OCI-LY7 (cell line): ENCODE measurements at regions not wholly inside any gene's neighbourhood (a gene's known extent, or its start where the extent isn't known, plus 50 kb on each side); places are given as distances from the start of the nearest gene placed in this dataset.

Experiments
- BruUV-seq: library from RNA; stranded (reverse); fragments of 400-500 nt; replicated peaks from 2 replicates; lab custom pipeline; 2021; lab: Mats Ljungman, UMichigan
- CTCF ChIA-PET: fragments of 300-600 bp; sonication (Branson Sonifier 250); formaldehyde crosslinking; loops from one replicate; lab custom pipeline; 2022; ENCODE audit warnings: antibody characterized with exemption; ENCODE audit not compliant: unreplicated experiment; lab: Charles Lee
- POLR2A ChIA-PET: fragments of 300-600 bp; sonication (Branson Sonifier 250); formaldehyde crosslinking; loops from one replicate; lab custom pipeline; 2022; ENCODE audit warnings: antibody characterized with exemption; lab: Charles Lee
- DNase-seq: peaks from one replicate; pipeline ENCODE4 v3.0.0-alpha.2; 2015; ENCODE audit warnings: low spot score
- H2AFZ ChIP-seq: fragments of 200-600 bp; sonication (generic), shearing (Covaris generic); 2 replicates; pipeline ENCODE4 v1.6.1; 2014; ENCODE audit warnings: mild to moderate bottlenecking, antibody characterized with exemption, low read length, moderate library complexity
- H3K27ac ChIP-seq: fragments of 200-600 bp; sonication (generic); 2 replicates; pipeline ENCODE4 v1.5.1; 2014; ENCODE audit warnings: mixed run types, low read depth, mild to moderate bottlenecking, moderate library complexity, low read length, inconsistent platforms; ENCODE audit not compliant: poor library complexity, severe bottlenecking
- H3K36me3 ChIP-seq: fragments of 200-600 bp; sonication (generic); 2 replicates; pipeline ENCODE4 v1.6.1; 2014; ENCODE audit warnings: mild to moderate bottlenecking, antibody characterized with exemption, low read length, moderate library complexity, mixed read lengths; ENCODE audit not compliant: insufficient read depth
- H3K4me1 ChIP-seq: fragments of 200-600 bp; sonication (generic); 2 replicates; pipeline ENCODE4 v1.5.1; 2014; ENCODE audit warnings: mild to moderate bottlenecking, low read length; ENCODE audit not compliant: insufficient read depth, poor library complexity, severe bottlenecking
- H3K4me2 ChIP-seq: fragments of 200-600 bp; sonication (generic); 2 replicates; pipeline ENCODE4 v1.6.1; 2014; ENCODE audit warnings: mild to moderate bottlenecking, low read length
- H3K4me3 ChIP-seq: fragments of 200-600 bp; sonication (generic); 2 replicates; pipeline ENCODE4 v1.5.1; 2014; ENCODE audit warnings: mild to moderate bottlenecking, low read depth, low read length; ENCODE audit not compliant: poor library complexity, severe bottlenecking
- H3K79me2 ChIP-seq: fragments of 200-600 bp; sonication (generic); 2 replicates; pipeline ENCODE4 v1.6.1; 2016; ENCODE audit warnings: low read depth, mild to moderate bottlenecking, low read length, moderate library complexity, mixed read lengths; ENCODE audit not compliant: insufficient read depth
- H3K9me2 ChIP-seq: fragments of 200-600 bp; sonication (generic); 2 replicates; pipeline ENCODE4 v1.6.1; 2016; ENCODE audit warnings: mild to moderate bottlenecking, low read length, mixed read lengths; ENCODE audit not compliant: insufficient read depth
- H3K9me3 ChIP-seq: fragments of 200-600 bp; sonication (generic); 2 replicates; pipeline ENCODE4 v1.6.1; 2014; ENCODE audit warnings: mild to moderate bottlenecking, mixed run types, low read length, mixed read lengths
- H4K20me1 ChIP-seq: fragments of 200-600 bp; sonication (generic); 2 replicates; pipeline ENCODE4 v1.6.1; 2014; ENCODE audit warnings: mild to moderate bottlenecking, antibody characterized with exemption, low read length, moderate library complexity, mixed read lengths; ENCODE audit not compliant: insufficient read depth
- EZH2phosphoT487 ChIP-seq: fragments of 200-600 bp; sonication (generic); IDR thresholded peaks from 2 replicates; pipeline ENCODE4 v1.6.1; 2018; ENCODE audit warnings: low read depth, borderline replicate concordance, mild to moderate bottlenecking, mixed run types, antibody characterized with exemption, low read length, moderate library complexity, mixed read lengths
- intact Hi-C: fragments of 100-400 bp; cut with micrococcal nuclease; formaldehyde crosslinking; loops from one replicate; pipeline ENCODE4 v1.10.0; 2022; ENCODE audit not compliant: unreplicated experiment
- TF ChIP-seq, protein P1 (sequence below): fragments of 200-600 bp; sonication (generic); conservative IDR thresholded peaks from 2 replicates; pipeline ENCODE4 v1.5.1; 2014; ENCODE audit warnings: mild to moderate bottlenecking, antibody characterized with exemption, low read length, moderate library complexity, mixed read lengths

DNA sequence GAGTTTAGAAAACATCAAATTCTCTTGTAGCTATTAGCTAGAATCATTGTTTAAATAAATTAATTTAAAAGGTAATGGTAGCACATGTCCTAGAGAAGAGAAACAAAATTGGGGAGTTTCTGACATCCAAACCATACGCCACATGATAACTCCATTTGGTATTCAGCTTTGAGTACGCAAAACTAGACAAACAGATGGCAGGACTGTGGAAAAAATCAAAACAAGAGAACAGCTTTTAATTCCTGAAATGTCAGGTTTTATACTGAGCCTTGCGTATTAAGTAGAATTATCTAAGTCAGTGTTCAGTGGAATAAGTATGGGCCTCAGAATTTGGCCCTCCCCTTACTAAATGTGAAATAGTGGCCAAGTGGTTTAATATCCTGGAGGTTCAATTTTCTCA, 82.4 kb upstream of the PDE1A start:
- no peak overlapping the region for H3K27ac ChIP-seq
- CTCF ChIA-PET, result no interaction called here
- no TSS peak for BruUV-seq
- no peak overlapping the region for H2AFZ ChIP-seq
- H3K4me2 ChIP-seq, result no peak overlapping the region
- H3K9me2 ChIP-seq, result no peaks in the 10 kb centered on the region
- no peaks in the 10 kb centered on the region for H3K79me2 ChIP-seq
- no peaks in the 10 kb centered on the region for H4K20me1 ChIP-seq
- POLR2A ChIA-PET, result interaction anchor here (0.6 to 0.7 kb wide), 6 partner anchors 9 to 1778 kb away, joined by 3 to 7 read pairs (median 3); no protein-coding TSS in a partner anchor
- TF ChIP-seq, protein P1, sequence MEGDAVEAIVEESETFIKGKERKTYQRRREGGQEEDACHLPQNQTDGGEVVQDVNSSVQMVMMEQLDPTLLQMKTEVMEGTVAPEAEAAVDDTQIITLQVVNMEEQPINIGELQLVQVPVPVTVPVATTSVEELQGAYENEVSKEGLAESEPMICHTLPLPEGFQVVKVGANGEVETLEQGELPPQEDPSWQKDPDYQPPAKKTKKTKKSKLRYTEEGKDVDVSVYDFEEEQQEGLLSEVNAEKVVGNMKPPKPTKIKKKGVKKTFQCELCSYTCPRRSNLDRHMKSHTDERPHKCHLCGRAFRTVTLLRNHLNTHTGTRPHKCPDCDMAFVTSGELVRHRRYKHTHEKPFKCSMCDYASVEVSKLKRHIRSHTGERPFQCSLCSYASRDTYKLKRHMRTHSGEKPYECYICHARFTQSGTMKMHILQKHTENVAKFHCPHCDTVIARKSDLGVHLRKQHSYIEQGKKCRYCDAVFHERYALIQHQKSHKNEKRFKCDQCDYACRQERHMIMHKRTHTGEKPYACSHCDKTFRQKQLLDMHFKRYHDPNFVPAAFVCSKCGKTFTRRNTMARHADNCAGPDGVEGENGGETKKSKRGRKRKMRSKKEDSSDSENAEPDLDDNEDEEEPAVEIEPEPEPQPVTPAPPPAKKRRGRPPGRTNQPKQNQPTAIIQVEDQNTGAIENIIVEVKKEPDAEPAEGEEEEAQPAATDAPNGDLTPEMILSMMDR, result no peak
- no peak for TF ChIP-seq EZH2phosphoT487
- no peaks in the 10 kb centered on the region for H3K4me1 ChIP-seq
- no peaks in the 10 kb centered on the region for H3K36me3 ChIP-seq
- H3K4me3 ChIP-seq, result no peak overlapping the region
- intact Hi-C loops, result no loop called here
- H3K9me3 ChIP-seq, result no peaks in the 10 kb centered on the region
- no peak for DNase-seq

DNA sequence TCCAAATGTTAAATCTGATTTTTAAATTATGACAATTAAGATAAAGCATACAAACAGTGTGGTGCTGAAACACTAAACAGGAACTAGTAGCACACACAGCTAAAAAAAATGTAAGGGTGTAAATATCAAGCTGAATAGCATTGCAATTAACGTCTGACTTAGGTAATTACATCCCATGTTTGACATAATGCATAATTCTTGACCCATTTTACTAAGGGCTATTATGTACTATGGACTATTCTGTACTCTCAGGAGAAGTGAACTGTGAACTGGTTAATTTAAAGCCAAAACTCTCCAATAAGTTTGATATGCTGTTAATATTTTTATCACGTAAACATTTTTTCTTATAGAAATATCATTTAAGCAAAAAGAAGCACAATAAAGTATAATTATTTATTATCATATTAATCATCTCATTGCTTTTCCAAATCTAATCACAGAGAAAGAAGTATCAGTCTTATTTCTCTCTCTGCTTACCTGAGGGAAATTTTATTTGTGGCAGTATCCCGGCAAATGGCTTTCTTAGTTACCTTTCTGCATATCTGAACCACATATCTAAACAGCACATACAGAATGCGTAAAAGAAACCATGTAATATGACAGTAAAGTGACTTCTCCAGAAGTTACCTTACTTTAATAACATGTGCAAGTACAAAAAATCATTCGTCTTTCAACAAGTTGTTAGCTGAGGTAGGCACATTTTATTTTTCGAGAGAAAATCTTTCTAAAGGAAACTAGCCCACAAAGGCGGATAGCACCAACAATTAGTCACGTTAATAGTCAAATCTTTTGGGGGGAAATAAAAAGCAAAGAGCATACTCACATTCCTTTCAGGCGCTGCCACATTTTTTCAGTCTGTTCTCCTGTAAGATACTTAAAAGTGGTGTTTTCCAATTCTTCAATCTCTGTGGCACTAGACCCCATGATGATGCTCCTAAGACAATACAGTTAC, 94.9 kb upstream of the PDE1A start:
- H3K27ac ChIP-seq, result no peak overlapping the region
- H3K4me2 ChIP-seq, result no peak overlapping the region
- H3K4me3 ChIP-seq, result no peak overlapping the region
- no peaks in the 10 kb centered on the region for H3K79me2 ChIP-seq
- no TSS peak for BruUV-seq
- no peaks in the 10 kb centered on the region for H4K20me1 ChIP-seq
- intact Hi-C loops, result no loop called here
- TF ChIP-seq, protein P1, result no peak
- TF ChIP-seq EZH2phosphoT487, result no peak
- DNase-seq, result no peak
- ChIA-PET CTCF (no interaction called here), POLR2A (interaction anchor here (0.6 kb wide), 2 partner anchors 477 to 635 kb away, joined by 3 read pairs; no protein-coding TSS in a partner anchor)
- no peaks in the 10 kb centered on the region for H3K9me2 ChIP-seq
- H3K9me3 ChIP-seq, result no peaks in the 10 kb centered on the region
- no peak overlapping the region for H2AFZ ChIP-seq
- H3K4me1 ChIP-seq, result no peaks in the 10 kb centered on the region
- no peaks in the 10 kb centered on the region for H3K36me3 ChIP-seq
